Activated T-helper 2 cell treated with anti-CD3 and anti-CD28 coated beads, Interferon-gamma antibody, Interleukin-2, Interleukin-4, amounts not matched to agents 10 μg/mL and 5 μg/mL and 100 μg/mL, durations not matched to agents 14 hours and 24 hours and 36 hours (primary cell): ENCODE measurements at regions not wholly inside any gene's neighbourhood (a gene's known extent, or its start where the extent isn't known, plus 50 kb on each side); places are given as distances from the start of the nearest gene placed in this dataset.

Source experiments
- DNase-seq: peaks from one replicate; pipeline ENCODE4 v3.0.0; 2021; ENCODE audit warnings: low spot score
- H3K27ac Mint-ChIP-seq: one replicate; pipeline ENCODE4 v1.8.0; 2021; ENCODE audit warnings: mixed read lengths
- H3K27me3 Mint-ChIP-seq: one replicate; pipeline ENCODE4 v1.8.0; 2021; ENCODE audit warnings: low read depth, mixed read lengths
- H3K36me3 Mint-ChIP-seq: one replicate; pipeline ENCODE4 v1.8.0; 2021; ENCODE audit warnings: low read depth, mixed read lengths
- H3K4me1 Mint-ChIP-seq: one replicate; pipeline ENCODE4 v1.8.0; 2021; ENCODE audit warnings: low read depth, mixed read lengths
- H3K4me3 Mint-ChIP-seq: one replicate; pipeline ENCODE4 v1.8.0; 2021; ENCODE audit warnings: low read depth, mild to moderate bottlenecking, moderate library complexity, mixed read lengths
- H3K9me3 Mint-ChIP-seq: one replicate; pipeline ENCODE4 v1.8.0; 2021; ENCODE audit warnings: mixed read lengths
- intact Hi-C: fragments of 100-400 bp; cut with micrococcal nuclease; formaldehyde crosslinking; loops from one replicate; pipeline ENCODE4 v1.15.1; 2023

- H3K27me3 Mint-ChIP-seq: no peaks in the 10 kb centered on the region
- DNase-seq: no peak
- no peaks in the 10 kb centered on the region for H3K36me3 Mint-ChIP-seq
- no peaks in the 10 kb centered on the region for H3K4me1 Mint-ChIP-seq
- H3K27ac Mint-ChIP-seq: no peak overlapping the region
- peaks cover 46% of the 10 kb centered on the region for H3K9me3 Mint-ChIP-seq
- H3K4me3 Mint-ChIP-seq: no peak overlapping the region
- intact Hi-C loops: no loop called here
These were observed 896.1 kb upstream of the LCORL start for GRCh38 chr4:18917689-18918088.

DNA sequence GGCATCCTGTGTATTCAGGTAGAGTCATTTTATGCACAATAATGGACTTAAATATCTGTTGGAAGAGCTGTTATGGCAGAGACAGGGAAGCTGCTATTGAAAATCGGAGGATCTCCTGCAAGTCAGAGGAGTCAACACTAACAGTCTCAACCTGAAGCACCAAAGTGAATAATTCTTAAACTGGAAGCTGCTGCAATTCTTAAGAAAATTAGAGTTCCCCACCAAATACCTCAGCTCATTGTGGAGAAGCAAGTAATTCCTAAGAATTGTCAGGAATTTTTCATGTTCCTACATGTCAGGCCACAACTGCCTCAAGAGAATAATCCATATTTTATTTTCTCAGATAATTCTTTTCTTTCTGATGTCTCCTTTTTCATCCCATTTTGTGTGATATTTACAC, 892.6 kb upstream of the LCORL start:
- no peaks in the 10 kb centered on the region for H3K27me3 Mint-ChIP-seq
- no peaks in the 10 kb centered on the region for H3K36me3 Mint-ChIP-seq
- H3K4me1 Mint-ChIP-seq: no peaks in the 10 kb centered on the region
- no peak for DNase-seq
- peaks cover 43% of the 10 kb centered on the region for H3K9me3 Mint-ChIP-seq
- H3K27ac Mint-ChIP-seq: no peak overlapping the region
- H3K4me3 Mint-ChIP-seq: no peak overlapping the region
- intact Hi-C loops: no loop called here

- Mint-ChIP-seq H3K27me3 (no peaks in the 10 kb centered on the region), H3K27ac (no peak overlapping the region), H3K36me3 (no peaks in the 10 kb centered on the region), H3K4me1 (no peaks in the 10 kb centered on the region), H3K9me3 (peaks cover 19% of the 10 kb centered on the region), H3K4me3 (no peak overlapping the region)
- DNase-seq: no peak
- intact Hi-C loops: no loop called here
These were observed 873.4 kb upstream of the LCORL start for GRCh38 chr4:18894928-18895327.

DNA sequence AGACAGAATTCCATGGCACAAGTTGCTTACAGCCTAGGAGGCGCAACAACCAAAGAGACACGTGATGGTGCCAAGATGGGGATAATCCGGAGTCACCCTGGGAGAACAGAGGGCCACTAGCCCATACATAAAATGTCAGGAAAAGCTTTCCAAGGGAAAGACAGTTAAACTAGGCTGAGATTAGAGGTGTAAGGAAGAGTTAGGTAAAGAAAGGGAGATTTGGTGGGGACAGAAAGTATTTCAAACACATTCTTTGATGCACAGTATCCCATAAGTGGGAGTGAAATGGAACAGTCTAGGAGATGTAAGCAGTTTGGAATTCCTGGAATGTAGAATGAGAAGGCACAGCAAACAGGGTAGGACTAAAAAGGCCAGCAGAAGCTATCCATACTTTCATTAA, 860.9 kb upstream of the LCORL start:
- Mint-ChIP-seq H3K9me3 (peaks cover 24% of the 10 kb centered on the region), H3K36me3 (no peaks in the 10 kb centered on the region), H3K27me3 (no peaks in the 10 kb centered on the region), H3K4me3 (no peak overlapping the region), H3K27ac (no peak overlapping the region), H3K4me1 (no peaks in the 10 kb centered on the region)
- intact Hi-C loops: no loop called here
- no peak for DNase-seq

DNA sequence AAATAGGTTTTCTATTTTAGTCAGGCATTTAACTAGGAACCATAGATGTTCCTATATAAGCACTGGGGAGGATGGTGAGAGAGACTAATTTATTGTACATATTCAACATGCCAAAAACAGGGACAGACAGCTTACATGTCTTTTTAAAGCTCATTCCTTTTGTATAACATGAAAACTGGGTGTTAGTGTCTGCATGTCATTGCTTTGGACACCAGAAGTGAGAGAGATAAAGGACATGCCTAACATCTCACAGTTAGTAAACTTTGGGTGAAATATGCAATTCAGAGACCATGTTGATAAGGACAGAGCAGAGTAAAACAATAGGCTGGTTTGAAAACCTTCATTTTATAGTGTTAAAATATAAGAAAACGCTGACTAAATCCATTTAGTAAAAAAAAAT, 860.0 kb upstream of the LCORL start:
- no peaks in the 10 kb centered on the region for H3K27me3 Mint-ChIP-seq
- peaks cover 26% of the 10 kb centered on the region for H3K9me3 Mint-ChIP-seq
- no peak overlapping the region for H3K27ac Mint-ChIP-seq
- H3K36me3 Mint-ChIP-seq: no peaks in the 10 kb centered on the region
- no peaks in the 10 kb centered on the region for H3K4me1 Mint-ChIP-seq
- no peak overlapping the region for H3K4me3 Mint-ChIP-seq
- no peak for DNase-seq
- intact Hi-C loops: no loop called here

DNA sequence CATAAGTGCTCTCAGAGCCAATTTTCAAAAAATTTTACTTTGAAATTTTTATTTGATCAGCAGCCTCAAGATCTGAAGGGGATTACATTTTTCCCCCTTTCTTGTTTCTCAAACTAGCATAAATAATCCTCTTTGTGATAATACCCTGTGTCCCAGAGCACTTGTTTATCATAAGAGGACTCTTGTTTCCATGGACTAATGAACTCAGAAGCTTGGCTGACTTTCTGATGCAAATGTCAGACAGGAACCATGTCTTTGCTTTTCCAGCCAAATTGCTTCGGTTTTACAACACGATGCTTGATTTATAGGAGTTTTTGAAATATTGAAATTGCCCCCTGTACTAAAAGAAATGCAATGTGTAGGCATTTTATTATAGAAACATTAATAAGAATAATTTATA, 859.3 kb upstream of the LCORL start:
- H3K9me3 Mint-ChIP-seq: peaks cover 26% of the 10 kb centered on the region
- intact Hi-C loops: no loop called here
- no peaks in the 10 kb centered on the region for H3K36me3 Mint-ChIP-seq
- no peaks in the 10 kb centered on the region for H3K27me3 Mint-ChIP-seq
- no peak overlapping the region for H3K27ac Mint-ChIP-seq
- H3K4me3 Mint-ChIP-seq: no peak overlapping the region
- DNase-seq: no peak
- no peaks in the 10 kb centered on the region for H3K4me1 Mint-ChIP-seq

GRCh38 chr4:18878561-18878960, 857.0 kb upstream of the LCORL start:
- intact Hi-C loops: no loop called here
- no peak for DNase-seq
- no peaks in the 10 kb centered on the region for H3K36me3 Mint-ChIP-seq
- H3K4me3 Mint-ChIP-seq: no peak overlapping the region
- no peaks in the 10 kb centered on the region for H3K27me3 Mint-ChIP-seq
- no peaks in the 10 kb centered on the region for H3K4me1 Mint-ChIP-seq
- no peak overlapping the region for H3K27ac Mint-ChIP-seq
- peaks cover 30% of the 10 kb centered on the region for H3K9me3 Mint-ChIP-seq

DNA sequence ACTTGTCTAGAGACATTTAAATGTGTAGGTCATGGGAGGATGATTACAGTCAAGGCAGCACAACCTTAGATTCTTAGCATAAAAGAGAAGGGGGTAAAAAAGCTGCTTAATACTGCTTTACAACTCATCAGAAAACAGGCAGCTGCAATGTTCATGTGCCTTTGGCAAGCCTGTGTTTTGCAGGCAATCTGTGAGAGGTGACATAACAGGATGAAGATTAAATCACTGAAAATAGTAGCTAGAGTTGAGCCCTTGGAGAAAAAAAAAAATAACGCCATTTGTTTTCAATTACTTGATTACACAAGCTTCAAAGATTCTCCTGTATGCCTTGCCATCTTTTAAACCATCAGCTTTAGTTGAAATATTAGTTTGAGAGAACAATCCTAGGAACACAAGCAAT, 847.6 kb upstream of the LCORL start:
- H3K4me1 Mint-ChIP-seq: no peaks in the 10 kb centered on the region
- intact Hi-C loops: no loop called here
- no peak overlapping the region for H3K4me3 Mint-ChIP-seq
- no peak for DNase-seq
- H3K36me3 Mint-ChIP-seq: no peaks in the 10 kb centered on the region
- H3K27me3 Mint-ChIP-seq: no peaks in the 10 kb centered on the region
- H3K9me3 Mint-ChIP-seq: peaks cover 43% of the 10 kb centered on the region
- H3K27ac Mint-ChIP-seq: no peak overlapping the region

DNA sequence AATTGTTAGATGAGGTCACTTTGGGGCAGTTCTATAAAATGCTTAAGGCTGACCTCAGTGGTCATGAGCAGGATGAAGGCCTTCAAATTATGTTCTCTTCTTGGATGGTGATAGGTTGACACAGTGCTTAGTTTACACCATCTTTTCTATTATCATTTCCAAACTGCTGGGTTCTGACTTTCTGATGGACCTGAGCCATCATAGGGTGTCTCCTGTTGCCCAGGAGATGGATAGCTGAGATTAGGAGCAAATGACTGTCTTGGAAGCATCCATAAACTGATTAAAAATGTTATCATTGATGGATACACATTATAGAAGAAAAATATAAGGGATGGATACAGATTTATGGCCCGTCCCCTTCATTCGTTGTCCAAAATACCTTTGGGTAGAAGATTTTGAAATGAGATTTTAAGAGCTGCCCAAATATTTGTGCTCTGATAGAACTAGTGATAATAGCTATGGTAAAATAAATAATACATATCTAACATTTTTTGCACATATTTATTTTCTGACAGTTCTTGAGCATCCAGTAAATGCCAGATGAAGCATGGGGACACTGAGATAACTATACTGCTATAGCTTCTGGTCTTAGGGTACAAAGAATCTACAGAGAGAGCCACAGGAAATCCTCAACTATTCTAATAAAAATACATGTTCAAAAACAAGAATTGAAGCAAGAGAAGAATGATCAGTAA, 839.4 kb upstream of the LCORL start:
- intact Hi-C loops: no loop called here
- no peaks in the 10 kb centered on the region for H3K36me3 Mint-ChIP-seq
- no peaks in the 10 kb centered on the region for H3K27me3 Mint-ChIP-seq
- no peak overlapping the region for H3K4me3 Mint-ChIP-seq
- no peak for DNase-seq
- H3K4me1 Mint-ChIP-seq: no peaks in the 10 kb centered on the region
- H3K9me3 Mint-ChIP-seq: peaks cover 25% of the 10 kb centered on the region
- no peak overlapping the region for H3K27ac Mint-ChIP-seq

GRCh38 chr4:18859468-18859867, 837.9 kb upstream of the LCORL start:
- Mint-ChIP-seq H3K36me3 (no peaks in the 10 kb centered on the region), H3K4me3 (no peak overlapping the region), H3K27me3 (no peaks in the 10 kb centered on the region), H3K4me1 (no peaks in the 10 kb centered on the region), H3K27ac (no peak overlapping the region), H3K9me3 (peaks cover 28% of the 10 kb centered on the region)
- no peak for DNase-seq
- intact Hi-C loops: no loop called here

DNA sequence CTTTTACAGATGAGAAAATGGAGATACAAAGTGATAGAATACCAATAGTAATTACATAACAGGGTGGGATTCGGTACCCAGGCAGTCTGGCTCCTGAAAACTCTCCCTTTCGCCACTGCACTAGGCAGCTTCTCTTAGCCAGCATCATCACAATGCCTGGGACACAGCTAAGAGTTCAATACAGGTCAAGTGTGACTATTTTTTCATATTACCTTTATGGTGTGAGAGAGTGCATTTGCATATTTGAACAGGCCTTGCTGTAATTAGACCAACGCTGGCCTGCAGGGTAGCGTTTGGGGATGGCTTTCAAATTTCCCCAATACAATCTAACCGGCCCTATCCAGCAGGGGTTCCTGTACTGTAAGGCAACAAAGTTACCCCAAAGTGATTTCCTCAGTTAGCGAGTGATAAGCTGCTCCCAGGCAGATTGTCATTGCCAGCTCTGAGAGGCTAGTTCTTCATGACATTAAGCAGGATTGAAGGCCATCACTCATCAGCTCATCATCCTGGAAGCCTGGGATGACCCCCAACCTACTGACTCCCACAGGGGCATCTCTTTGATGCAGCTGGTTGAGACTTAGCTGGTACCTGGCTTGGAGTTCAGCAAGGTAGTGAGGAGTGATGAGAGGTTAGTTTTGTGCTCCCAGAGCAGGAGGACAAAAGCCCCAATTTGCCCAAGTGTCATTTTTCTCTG, 836.8 kb upstream of the LCORL start:
- Mint-ChIP-seq H3K4me1 (no peaks in the 10 kb centered on the region), H3K27me3 (no peaks in the 10 kb centered on the region), H3K9me3 (peaks cover 26% of the 10 kb centered on the region), H3K4me3 (no peak overlapping the region), H3K36me3 (no peaks in the 10 kb centered on the region), H3K27ac (no peak overlapping the region)
- intact Hi-C loops: no loop called here
- DNase-seq: no peak

DNA sequence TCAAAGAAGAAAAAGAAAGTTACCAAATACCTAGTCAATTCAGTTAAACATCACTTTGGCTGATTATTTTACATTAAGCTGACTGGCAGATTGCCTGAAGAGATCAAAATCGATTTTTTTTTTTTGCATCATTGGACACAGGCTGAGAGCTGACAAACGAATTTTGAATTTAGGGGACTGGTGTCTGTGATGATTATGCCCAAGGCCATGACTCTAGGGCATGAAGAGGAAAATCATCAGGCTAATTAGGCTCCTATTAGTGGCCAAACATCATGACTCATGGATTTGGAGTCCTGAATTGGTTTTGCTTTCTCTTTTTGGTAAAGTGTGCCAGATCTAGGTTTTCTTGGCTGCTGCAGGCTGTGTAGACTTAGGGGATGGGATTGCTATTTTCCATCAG, 829.3 kb upstream of the LCORL start:
- no peak overlapping the region for H3K4me3 Mint-ChIP-seq
- intact Hi-C loops: no loop called here
- H3K27ac Mint-ChIP-seq: no peak overlapping the region
- no peaks in the 10 kb centered on the region for H3K36me3 Mint-ChIP-seq
- H3K9me3 Mint-ChIP-seq: peaks cover 25% of the 10 kb centered on the region
- no peaks in the 10 kb centered on the region for H3K4me1 Mint-ChIP-seq
- H3K27me3 Mint-ChIP-seq: no peaks in the 10 kb centered on the region
- no peak for DNase-seq

- no peaks in the 10 kb centered on the region for H3K36me3 Mint-ChIP-seq
- no peaks in the 10 kb centered on the region for H3K4me1 Mint-ChIP-seq
- intact Hi-C loops: no loop called here
- H3K27ac Mint-ChIP-seq: no peak overlapping the region
- H3K4me3 Mint-ChIP-seq: no peak overlapping the region
- H3K27me3 Mint-ChIP-seq: no peaks in the 10 kb centered on the region
- no peak for DNase-seq
- H3K9me3 Mint-ChIP-seq: peaks cover 36% of the 10 kb centered on the region
These were observed 825.8 kb upstream of the LCORL start for GRCh38 chr4:18847249-18847890.
